SU-DHL-6 (cell line): ENCODE measurements at regions not wholly inside any gene's neighbourhood (a gene's known extent, or its start where the extent isn't known, plus 50 kb on each side); places are given as distances from the start of the nearest gene placed in this dataset.

Source experiments
- H2AFZ ChIP-seq: fragments of 200-600 bp; sonication (generic); 2 replicates; pipeline ENCODE4 v1.6.1; 2014; ENCODE audit warnings: low read depth, mild to moderate bottlenecking, moderate library complexity, mixed read lengths, antibody characterized with exemption, low read length; ENCODE audit not compliant: severe bottlenecking
- H3F3A ChIP-seq: fragments of 200-600 bp; shearing (Covaris generic); 2 replicates; pipeline ENCODE4 v1.6.0; 2016; ENCODE audit warnings: antibody characterized with exemption, mild to moderate bottlenecking; ENCODE audit not compliant: insufficient read depth
- H3K27ac ChIP-seq: fragments of 200-600 bp; sonication (generic); 2 replicates; pipeline ENCODE4 v1.5.1; 2016; ENCODE audit warnings: low read depth, mild to moderate bottlenecking, low read length, moderate library complexity, mixed read lengths
- H3K27me3 ChIP-seq: fragments of 200-600 bp; sonication (generic), shearing (Covaris generic); 2 replicates; pipeline ENCODE4 v1.6.0; 2014; ENCODE audit warnings: mild to moderate bottlenecking, low read length
- H3K36me3 ChIP-seq: fragments of 200-600 bp; sonication (generic); 2 replicates; pipeline ENCODE4 v1.6.1; 2014; ENCODE audit warnings: mild to moderate bottlenecking, low read length, mixed read lengths
- H3K4me2 ChIP-seq: fragments of 300-600, 200-600 bp; shearing (Covaris generic), sonication (generic); 2 replicates; pipeline ENCODE4 v1.6.0; 2014; ENCODE audit warnings: low read length, low read depth, mild to moderate bottlenecking; ENCODE audit not compliant: poor library complexity, severe bottlenecking
- H3K4me3 ChIP-seq: fragments of 200-600 bp; sonication (generic); 2 replicates; pipeline ENCODE4 v1.5.1; 2014; ENCODE audit warnings: antibody characterized with exemption, low read length, mild to moderate bottlenecking, mixed read lengths; ENCODE audit not compliant: insufficient read depth, poor library complexity, severe bottlenecking
- H3K79me2 ChIP-seq: fragments of 200-600 bp; sonication (generic); 2 replicates; pipeline ENCODE4 v1.6.1; 2014; ENCODE audit warnings: mild to moderate bottlenecking, low read length, moderate library complexity; ENCODE audit not compliant: insufficient read depth
- H3K9ac ChIP-seq: fragments of 200-600 bp; sonication (generic); 2 replicates; pipeline ENCODE4 v1.7.0; 2014; ENCODE audit warnings: mild to moderate bottlenecking, low read length
- H3K9me2 ChIP-seq: fragments of 200-600 bp; sonication (generic); replicated peaks from 2 replicates; pipeline ENCODE4 v1.6.1; 2014; ENCODE audit warnings: low read length; ENCODE audit not compliant: insufficient read depth
- H3K9me3 ChIP-seq: fragments of 200-600 bp; sonication (generic); 2 replicates; pipeline ENCODE4 v1.6.1; 2014; ENCODE audit warnings: low read length, mixed read lengths; ENCODE audit not compliant: insufficient read depth
- H4K20me1 ChIP-seq: fragments of 200-600 bp; sonication (generic); 2 replicates; pipeline ENCODE4 v1.6.1; 2014; ENCODE audit warnings: low read depth, mild to moderate bottlenecking, antibody characterized with exemption, low read length, moderate library complexity, mixed read lengths
- EZH2phosphoT487 ChIP-seq: fragments of 200-600 bp; sonication (generic), shearing (Covaris generic); conservative IDR thresholded peaks from 2 replicates; pipeline ENCODE4 v1.6.1; 2018; ENCODE audit warnings: mild to moderate bottlenecking, antibody characterized with exemption, low read length, moderate library complexity, mixed read lengths
- TF ChIP-seq, protein P1 (sequence below): fragments of 200-600 bp; sonication (generic); IDR thresholded peaks from one replicate; pipeline ENCODE4 v1.5.1; 2017; ENCODE audit warnings: antibody characterized with exemption, mild to moderate bottlenecking, low read length, moderate library complexity; ENCODE audit not compliant: insufficient read depth, poor library complexity, severe bottlenecking

- TF ChIP-seq EZH2phosphoT487 = no peak
- TF ChIP-seq, protein P1, sequence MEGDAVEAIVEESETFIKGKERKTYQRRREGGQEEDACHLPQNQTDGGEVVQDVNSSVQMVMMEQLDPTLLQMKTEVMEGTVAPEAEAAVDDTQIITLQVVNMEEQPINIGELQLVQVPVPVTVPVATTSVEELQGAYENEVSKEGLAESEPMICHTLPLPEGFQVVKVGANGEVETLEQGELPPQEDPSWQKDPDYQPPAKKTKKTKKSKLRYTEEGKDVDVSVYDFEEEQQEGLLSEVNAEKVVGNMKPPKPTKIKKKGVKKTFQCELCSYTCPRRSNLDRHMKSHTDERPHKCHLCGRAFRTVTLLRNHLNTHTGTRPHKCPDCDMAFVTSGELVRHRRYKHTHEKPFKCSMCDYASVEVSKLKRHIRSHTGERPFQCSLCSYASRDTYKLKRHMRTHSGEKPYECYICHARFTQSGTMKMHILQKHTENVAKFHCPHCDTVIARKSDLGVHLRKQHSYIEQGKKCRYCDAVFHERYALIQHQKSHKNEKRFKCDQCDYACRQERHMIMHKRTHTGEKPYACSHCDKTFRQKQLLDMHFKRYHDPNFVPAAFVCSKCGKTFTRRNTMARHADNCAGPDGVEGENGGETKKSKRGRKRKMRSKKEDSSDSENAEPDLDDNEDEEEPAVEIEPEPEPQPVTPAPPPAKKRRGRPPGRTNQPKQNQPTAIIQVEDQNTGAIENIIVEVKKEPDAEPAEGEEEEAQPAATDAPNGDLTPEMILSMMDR = no peak
- no peaks in the 10 kb centered on the region for H3K9me3 ChIP-seq
These were observed 99.3 kb upstream of the PCDH18 start for GRCh38 chr4:137631605-137632004.

DNA sequence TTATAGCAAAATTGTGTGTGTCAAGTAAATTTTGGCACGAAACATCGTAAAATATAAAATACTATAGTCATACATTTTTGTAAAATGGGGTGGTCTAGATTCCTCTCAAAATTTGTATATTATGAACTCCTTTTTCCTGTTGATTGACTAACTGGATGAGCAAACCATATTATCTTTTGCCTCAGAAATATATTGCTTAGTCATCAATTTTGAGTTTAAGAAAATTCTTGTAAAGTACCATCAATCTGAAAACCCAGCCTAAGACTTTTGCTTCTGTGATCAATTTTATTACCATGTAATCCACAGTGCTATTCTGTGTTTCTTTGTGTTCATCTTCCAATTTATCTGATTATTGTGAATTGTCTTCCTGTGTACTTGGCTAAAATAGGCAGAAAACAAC lies 98.0 kb upstream of the PCDH18 start:
- Histone ChIP-seq H3K4me2 (no peak overlapping the region), H3K9me3 (no peaks in the 10 kb centered on the region), H3K79me2 (no peaks in the 10 kb centered on the region), H3K27ac (no peak overlapping the region), H3F3A (no peaks in the 10 kb centered on the region), H3K36me3 (no peaks in the 10 kb centered on the region), H3K27me3 (no peaks in the 10 kb centered on the region), H3K4me3 (no peak overlapping the region), H2AFZ (no peak overlapping the region), H4K20me1 (no peaks in the 10 kb centered on the region), H3K9ac (no peak overlapping the region), H3K9me2 (no peaks in the 10 kb centered on the region)
- TF ChIP-seq, protein P1 = no peak
- TF ChIP-seq EZH2phosphoT487 = no peak

More at GRCh38 chr4:137631605-137632004, 99.3 kb upstream of the PCDH18 start:
- no peaks in the 10 kb centered on the region for H3K79me2 ChIP-seq
- no peaks in the 10 kb centered on the region for H3K36me3 ChIP-seq
- H3K4me2 ChIP-seq = no peak overlapping the region
- no peak overlapping the region for H3K27ac ChIP-seq
- H3K4me3 ChIP-seq = no peak overlapping the region
- no peak overlapping the region for H2AFZ ChIP-seq
- no peak overlapping the region for H3K9ac ChIP-seq
- H3K9me2 ChIP-seq = no peaks in the 10 kb centered on the region
- H3K27me3 ChIP-seq = no peaks in the 10 kb centered on the region
- no peaks in the 10 kb centered on the region for H3F3A ChIP-seq
- no peaks in the 10 kb centered on the region for H4K20me1 ChIP-seq

DNA sequence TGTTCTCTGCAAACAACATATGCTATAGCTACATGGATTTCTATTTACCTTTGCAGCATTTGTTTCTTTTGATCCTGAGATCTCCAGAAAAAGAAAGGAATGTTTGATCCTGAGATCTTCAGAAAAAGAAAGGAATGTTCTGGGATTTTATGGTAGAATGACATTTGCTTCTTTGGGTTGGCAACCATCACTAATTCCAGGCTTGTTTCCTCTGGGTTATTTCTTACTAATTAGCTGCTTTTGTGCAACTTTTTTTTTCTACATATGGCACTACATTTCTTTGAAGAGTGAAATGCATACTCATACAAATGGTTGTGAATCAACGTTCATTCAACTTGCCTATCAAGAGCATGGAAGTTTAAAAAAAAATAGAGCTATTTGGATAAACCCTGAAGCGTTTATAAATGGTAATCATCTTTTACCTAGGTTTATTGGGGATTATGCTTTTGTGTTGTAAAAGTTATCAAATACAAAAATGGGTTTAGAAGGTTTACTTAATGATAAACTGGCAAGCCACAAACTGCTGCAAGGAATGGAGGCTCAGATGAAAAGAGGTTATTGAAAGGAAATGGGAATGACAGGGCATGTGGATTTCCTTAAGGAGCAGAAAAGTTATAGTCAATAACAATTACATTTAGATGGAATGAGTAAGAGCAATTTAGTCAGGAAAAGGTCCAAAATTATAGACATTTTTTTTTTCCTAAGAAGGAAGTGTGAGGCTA lies 95.6 kb upstream of the PCDH18 start:
- no peak for TF ChIP-seq EZH2phosphoT487
- TF ChIP-seq, protein P1 = no peak
- no peaks in the 10 kb centered on the region for H3K79me2 ChIP-seq
- no peaks in the 10 kb centered on the region for H3K9me2 ChIP-seq
- no peaks in the 10 kb centered on the region for H3K36me3 ChIP-seq
- no peaks in the 10 kb centered on the region for H3F3A ChIP-seq
- no peaks in the 10 kb centered on the region for H3K9me3 ChIP-seq
- no peaks in the 10 kb centered on the region for H3K27me3 ChIP-seq
- H3K4me2 ChIP-seq = no peak overlapping the region
- no peaks in the 10 kb centered on the region for H4K20me1 ChIP-seq
- no peak overlapping the region for H3K27ac ChIP-seq
- H2AFZ ChIP-seq = no peak overlapping the region
- no peak overlapping the region for H3K9ac ChIP-seq
- H3K4me3 ChIP-seq = no peak overlapping the region
